OCI-LY1 (cell line): ENCODE measurements at regions not wholly inside any gene's neighbourhood (a gene's known extent, or its start where the extent isn't known, plus 50 kb on each side); places are given as distances from the start of the nearest gene placed in this dataset.

Source experiments
- H2AFZ ChIP-seq: fragments of 200-600 bp; sonication (generic), shearing (Covaris generic); 2 replicates; pipeline ENCODE4 v1.6.0; 2014; ENCODE audit warnings: antibody characterized with exemption, mild to moderate bottlenecking, low read length
- H3F3A ChIP-seq: fragments of 200-600 bp; sonication (generic), shearing (Covaris generic); 2 replicates; pipeline ENCODE4 v1.6.0; 2014; ENCODE audit warnings: mild to moderate bottlenecking, antibody characterized with exemption, low read length, moderate library complexity; ENCODE audit not compliant: insufficient read depth
- H3K27ac ChIP-seq: fragments of 200-600 bp; sonication (generic); 2 replicates; pipeline ENCODE4 v1.5.1; 2014; ENCODE audit warnings: low read length, mixed run types, mild to moderate bottlenecking, low read depth; ENCODE audit not compliant: poor library complexity, severe bottlenecking
- H3K27me3 ChIP-seq: fragments of 200-600 bp; sonication (generic); 2 replicates; pipeline ENCODE4 v1.6.0; 2014; ENCODE audit warnings: antibody characterized with exemption, mild to moderate bottlenecking, low read length, moderate library complexity; ENCODE audit not compliant: insufficient read depth
- H3K36me3 ChIP-seq: fragments of 200-600 bp; sonication (generic); 2 replicates; pipeline ENCODE4 v1.6.1; 2014; ENCODE audit warnings: mild to moderate bottlenecking, antibody characterized with exemption, low read length, moderate library complexity, mixed read lengths; ENCODE audit not compliant: insufficient read depth
- H3K4me1 ChIP-seq: fragments of 200-600 bp; sonication (generic); 2 replicates; pipeline ENCODE4 v1.5.1; 2014; ENCODE audit warnings: mild to moderate bottlenecking, low read length, moderate library complexity; ENCODE audit not compliant: insufficient read depth, severe bottlenecking
- H3K4me2 ChIP-seq: fragments of 200-600 bp; sonication (generic), shearing (Covaris generic); 2 replicates; pipeline ENCODE4 v1.6.1; 2014; ENCODE audit warnings: low read length
- H3K4me3 ChIP-seq: fragments of 200-600 bp; sonication (generic); 2 replicates; pipeline ENCODE4 v1.5.1; 2014; ENCODE audit warnings: low read length, low read depth, mild to moderate bottlenecking, mixed read lengths; ENCODE audit not compliant: poor library complexity, severe bottlenecking
- H3K79me2 ChIP-seq: fragments of 200-600 bp; shearing (Covaris generic); 2 replicates; pipeline ENCODE4 v1.6.1; 2016; ENCODE audit warnings: mixed run types, low read length, mixed read lengths; ENCODE audit not compliant: insufficient read depth
- H3K9ac ChIP-seq: fragments of 200-600 bp; sonication (generic), shearing (Covaris generic); 2 replicates; pipeline ENCODE4 v1.6.1; 2014; ENCODE audit warnings: mild to moderate bottlenecking, low read length, mixed read lengths
- H3K9me2 ChIP-seq: fragments of 200-600 bp; sonication (generic), shearing (Covaris generic); 2 replicates; pipeline ENCODE4 v1.6.1; 2014; ENCODE audit warnings: low read depth, mild to moderate bottlenecking, low read length, mixed read lengths
- H3K9me3 ChIP-seq: fragments of 200-600 bp; shearing (Covaris generic); 2 replicates; pipeline ENCODE4 v1.6.1; 2014; ENCODE audit warnings: low read length, mixed read lengths
- H4K20me1 ChIP-seq: fragments of 200-600 bp; sonication (generic), shearing (Covaris generic); 2 replicates; pipeline ENCODE4 v1.6.0; 2016; ENCODE audit warnings: mild to moderate bottlenecking, low read length; ENCODE audit not compliant: insufficient read depth
- CTCF ChIP-seq: fragments of 200-600 bp; sonication (generic), shearing (Covaris generic); IDR thresholded peaks from 2 replicates; pipeline ENCODE4 v1.5.1; 2017; ENCODE audit warnings: mild to moderate bottlenecking, antibody characterized with exemption, low read length, moderate library complexity, mixed read lengths
- EZH2 ChIP-seq: fragments of 200-600 bp; sonication (generic), shearing (Covaris generic); IDR thresholded peaks from 2 replicates; pipeline ENCODE4 v1.8.0; 2017; ENCODE audit warnings: borderline replicate concordance, mixed run types, mild to moderate bottlenecking, antibody characterized with exemption, low read length, moderate library complexity, mixed read lengths

DNA sequence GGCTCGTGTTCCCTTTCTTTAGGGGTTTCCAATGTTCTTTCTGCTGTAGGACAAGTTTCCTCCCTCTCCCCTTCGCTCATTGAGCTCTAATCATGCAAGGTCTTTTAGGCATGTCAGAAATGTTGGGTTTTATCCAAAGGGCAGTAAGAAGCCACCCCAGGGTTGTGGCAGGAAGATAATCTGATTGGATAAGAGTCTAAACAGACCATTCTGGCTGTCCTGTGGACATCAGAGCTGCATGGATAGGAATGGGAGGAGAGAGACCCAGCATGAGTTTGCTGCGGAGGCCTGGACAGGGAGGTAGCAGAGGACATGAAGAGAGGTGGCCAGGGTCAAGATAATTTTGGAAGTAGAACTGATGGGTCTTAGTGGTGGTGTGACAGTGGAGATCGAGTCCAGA is 88.2 kb downstream of the ACKR3 start:
- H2AFZ ChIP-seq = no peak overlapping the region
- TF ChIP-seq EZH2 (no peak), CTCF (no peak)
- H3K4me3 ChIP-seq = no peak overlapping the region
- no peak overlapping the region for H3K27ac ChIP-seq
- H3K27me3 ChIP-seq = no peaks in the 10 kb centered on the region
- H3K9me3 ChIP-seq = no peaks in the 10 kb centered on the region
- no peaks in the 10 kb centered on the region for H3K4me1 ChIP-seq
- H3K9ac ChIP-seq = no peak overlapping the region
- no peaks in the 10 kb centered on the region for H3K79me2 ChIP-seq
- H3K36me3 ChIP-seq = no peaks in the 10 kb centered on the region
- no peaks in the 10 kb centered on the region for H4K20me1 ChIP-seq
- H3F3A ChIP-seq = no peaks in the 10 kb centered on the region
- no peak overlapping the region for H3K4me2 ChIP-seq
- H3K9me2 ChIP-seq = no peaks in the 10 kb centered on the region

GRCh38 chr2:236658974-236659757 is 89.5 kb downstream of the ACKR3 start:
- no peak for TF ChIP-seq CTCF
- TF ChIP-seq EZH2 = no peak
- H3K4me1 ChIP-seq = no peaks in the 10 kb centered on the region
- no peak overlapping the region for H2AFZ ChIP-seq
- no peaks in the 10 kb centered on the region for H3K79me2 ChIP-seq
- no peaks in the 10 kb centered on the region for H3K9me3 ChIP-seq
- H3K36me3 ChIP-seq = no peaks in the 10 kb centered on the region
- H3K9ac ChIP-seq = no peak overlapping the region
- no peak overlapping the region for H3K27ac ChIP-seq
- H3K9me2 ChIP-seq = no peaks in the 10 kb centered on the region
- H3K4me2 ChIP-seq = no peak overlapping the region
- no peaks in the 10 kb centered on the region for H3F3A ChIP-seq
- no peaks in the 10 kb centered on the region for H4K20me1 ChIP-seq
- no peak overlapping the region for H3K4me3 ChIP-seq
- H3K27me3 ChIP-seq = no peaks in the 10 kb centered on the region

DNA sequence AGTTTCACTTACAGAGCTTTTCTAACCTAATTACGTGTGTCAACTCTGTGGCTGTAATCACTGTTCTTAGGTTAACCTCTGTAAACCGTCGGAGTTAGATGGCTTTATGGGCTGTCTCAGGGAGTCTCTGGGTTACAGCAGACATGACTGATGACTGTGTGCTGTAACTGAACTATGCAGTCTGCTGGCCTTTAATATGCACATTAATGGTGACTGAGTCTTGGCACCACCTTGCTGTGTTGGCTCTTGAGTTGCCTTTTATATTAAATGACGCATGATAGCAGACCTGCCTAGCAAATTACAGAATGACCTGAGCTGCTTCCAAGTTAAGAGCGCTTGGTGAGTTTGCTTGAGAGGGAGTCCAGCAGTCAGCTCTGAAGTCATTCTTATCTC is 90.1 kb downstream of the ACKR3 start:
- Histone ChIP-seq H3K36me3 (no peaks in the 10 kb centered on the region), H3K27me3 (no peaks in the 10 kb centered on the region), H3K4me3 (no peak overlapping the region), H3K79me2 (no peaks in the 10 kb centered on the region), H3F3A (no peaks in the 10 kb centered on the region), H3K27ac (no peak overlapping the region), H3K4me2 (no peak overlapping the region), H3K4me1 (no peaks in the 10 kb centered on the region), H3K9me2 (no peaks in the 10 kb centered on the region), H3K9me3 (no peaks in the 10 kb centered on the region), H3K9ac (no peak overlapping the region), H2AFZ (no peak overlapping the region), H4K20me1 (no peaks in the 10 kb centered on the region)
- TF ChIP-seq CTCF = no peak
- no peak for TF ChIP-seq EZH2
